Smooth muscle cell (in vitro differentiated cells): ENCODE measurements at regions not wholly inside any gene's neighbourhood (a gene's known extent, or its start where the extent isn't known, plus 50 kb on each side); places are given as distances from the start of the nearest gene placed in this dataset.

Source experiments
- DNase-seq: peaks from one replicate; lab custom pipeline; 2025; ENCODE audit not compliant: unreplicated experiment; lab: John Stamatoyannopoulos, UW
- H2AFZ ChIP-seq: fragments of 200-600 bp; sonication (generic); 2 replicates; pipeline ENCODE4 v1.6.0; 2016; ENCODE audit warnings: antibody characterized with exemption, low read depth, mild to moderate bottlenecking
- H3F3A ChIP-seq: fragments of 200-600 bp; sonication (generic); 2 replicates; pipeline ENCODE4 v1.6.0; 2017; ENCODE audit warnings: antibody characterized with exemption, low read depth
- H3K27ac ChIP-seq: fragments of 200-600 bp; sonication (generic); 2 replicates; pipeline ENCODE4 v1.5.1; 2016; ENCODE audit warnings: low read depth, mild to moderate bottlenecking
- H3K27me3 ChIP-seq: fragments of 200-600 bp; sonication (generic); 2 replicates; pipeline ENCODE4 v1.6.1; 2016; ENCODE audit warnings: low read depth, mild to moderate bottlenecking
- H3K36me3 ChIP-seq: fragments of 200-600 bp; sonication (generic); 2 replicates; pipeline ENCODE4 v1.5.1; 2016; ENCODE audit warnings: low read depth
- H3K4me1 ChIP-seq: fragments of 200-600 bp; sonication (generic); 2 replicates; pipeline ENCODE4 v1.5.1; 2016; ENCODE audit warnings: low read depth
- H3K4me2 ChIP-seq: fragments of 200-600 bp; sonication (generic); 2 replicates; pipeline ENCODE4 v1.6.0; 2016; ENCODE audit warnings: mild to moderate bottlenecking
- H3K4me3 ChIP-seq: fragments of 200-600 bp; sonication (generic); 2 replicates; pipeline ENCODE4 v1.5.1; 2016; ENCODE audit warnings: mild to moderate bottlenecking
- H3K79me2 ChIP-seq: fragments of 200-600 bp; sonication (generic); 2 replicates; pipeline ENCODE4 v1.6.0; 2016; ENCODE audit warnings: low read depth, mild to moderate bottlenecking
- H3K9ac ChIP-seq: fragments of 200-600 bp; sonication (generic); 2 replicates; pipeline ENCODE4 v1.6.0; 2016; ENCODE audit warnings: low read depth
- H3K9me3 ChIP-seq: fragments of 200-600 bp; sonication (generic); replicated peaks from 2 replicates; pipeline ENCODE4 v1.5.1; 2016; ENCODE audit warnings: low read depth
- H4K20me1 ChIP-seq: fragments of 200-600 bp; sonication (generic); 2 replicates; pipeline ENCODE4 v1.6.0; 2016; ENCODE audit warnings: low read depth
- WGBS: methylation state at CpG from one replicate; pipeline ENCODE4 v1.1.7; 2016; ENCODE audit warnings: low lambda C conversion rate; 5-methylcytosine and 5-hydroxymethylcytosine counted together
- TF ChIP-seq, protein P1 (sequence below): fragments of 200-600 bp; sonication (generic); IDR thresholded peaks from 2 replicates; pipeline ENCODE4 v1.5.1; 2017; ENCODE audit warnings: borderline replicate concordance, mild to moderate bottlenecking, antibody characterized with exemption; ENCODE audit not compliant: insufficient read depth, poor library complexity, severe bottlenecking

DNA sequence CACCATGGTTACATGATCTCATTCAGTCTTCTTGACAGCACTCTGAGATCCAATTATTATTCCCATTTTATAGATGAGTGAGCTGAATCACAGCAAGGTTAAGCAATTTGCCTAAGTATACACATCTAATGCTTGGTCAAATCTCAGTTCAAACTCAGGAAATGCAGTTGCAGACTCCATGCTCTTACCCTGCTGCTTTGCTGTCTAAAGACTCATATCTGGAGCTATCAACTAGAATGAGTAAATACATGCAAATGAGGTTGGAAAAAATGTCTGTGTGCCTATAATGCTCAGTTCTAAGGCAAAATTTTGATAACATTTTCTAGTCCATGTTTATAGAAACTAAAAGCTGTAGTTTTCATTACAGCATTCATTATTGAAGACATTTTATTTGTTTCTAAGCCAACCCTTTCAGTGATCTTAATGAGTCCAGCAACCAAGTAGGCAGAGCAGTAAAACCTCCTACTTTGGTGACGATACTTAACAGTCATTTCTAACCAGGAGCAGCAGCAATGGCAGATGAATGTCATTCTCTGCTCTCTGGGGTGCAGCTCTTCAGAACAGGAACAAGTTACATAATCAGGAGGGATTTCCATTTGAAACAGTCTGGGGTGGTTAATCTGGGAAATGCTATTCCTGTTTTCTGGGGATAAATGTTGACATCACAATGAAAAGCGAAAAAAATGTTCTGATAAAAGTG, 396.8 kb upstream of the UBE2E3 start:
- Histone ChIP-seq H3K9me3 (no peaks in the 10 kb centered on the region), H3K36me3 (no peaks in the 10 kb centered on the region), H3K4me2 (no peak overlapping the region), H3K79me2 (no peaks in the 10 kb centered on the region), H3K4me1 (no peaks in the 10 kb centered on the region), H2AFZ (peak overlapping the region; percentile 9), H3K27ac (no peak overlapping the region), H3F3A (no peaks in the 10 kb centered on the region), H3K9ac (no peak overlapping the region), H3K4me3 (no peak overlapping the region), H3K27me3 (no peaks in the 10 kb centered on the region), H4K20me1 (no peaks in the 10 kb centered on the region)
- TF ChIP-seq, protein P1, sequence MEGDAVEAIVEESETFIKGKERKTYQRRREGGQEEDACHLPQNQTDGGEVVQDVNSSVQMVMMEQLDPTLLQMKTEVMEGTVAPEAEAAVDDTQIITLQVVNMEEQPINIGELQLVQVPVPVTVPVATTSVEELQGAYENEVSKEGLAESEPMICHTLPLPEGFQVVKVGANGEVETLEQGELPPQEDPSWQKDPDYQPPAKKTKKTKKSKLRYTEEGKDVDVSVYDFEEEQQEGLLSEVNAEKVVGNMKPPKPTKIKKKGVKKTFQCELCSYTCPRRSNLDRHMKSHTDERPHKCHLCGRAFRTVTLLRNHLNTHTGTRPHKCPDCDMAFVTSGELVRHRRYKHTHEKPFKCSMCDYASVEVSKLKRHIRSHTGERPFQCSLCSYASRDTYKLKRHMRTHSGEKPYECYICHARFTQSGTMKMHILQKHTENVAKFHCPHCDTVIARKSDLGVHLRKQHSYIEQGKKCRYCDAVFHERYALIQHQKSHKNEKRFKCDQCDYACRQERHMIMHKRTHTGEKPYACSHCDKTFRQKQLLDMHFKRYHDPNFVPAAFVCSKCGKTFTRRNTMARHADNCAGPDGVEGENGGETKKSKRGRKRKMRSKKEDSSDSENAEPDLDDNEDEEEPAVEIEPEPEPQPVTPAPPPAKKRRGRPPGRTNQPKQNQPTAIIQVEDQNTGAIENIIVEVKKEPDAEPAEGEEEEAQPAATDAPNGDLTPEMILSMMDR: no peak
- WGBS: 60% methylated on average over 2 of the region's 2 CpGs
- no peak for DNase-seq

GRCh38 chr2:180579388-180579787, 401.0 kb upstream of the UBE2E3 start:
- TF ChIP-seq, protein P1: no peak
- Histone ChIP-seq H3K27ac (no peak overlapping the region), H3K9ac (no peak overlapping the region), H3K4me2 (no peak overlapping the region), H3K36me3 (no peaks in the 10 kb centered on the region), H2AFZ (no peak overlapping the region), H3F3A (no peaks in the 10 kb centered on the region), H3K4me1 (no peaks in the 10 kb centered on the region), H4K20me1 (no peaks in the 10 kb centered on the region), H3K27me3 (no peaks in the 10 kb centered on the region), H3K4me3 (no peak overlapping the region), H3K79me2 (no peaks in the 10 kb centered on the region), H3K9me3 (no peaks in the 10 kb centered on the region)
- WGBS: 52% methylated on average over 2 of the region's 2 CpGs
- no peak for DNase-seq

- Histone ChIP-seq H3K4me3 (no peak overlapping the region), H3K9ac (no peak overlapping the region), H3K79me2 (no peaks in the 10 kb centered on the region), H3F3A (no peaks in the 10 kb centered on the region), H2AFZ (no peak overlapping the region), H3K27me3 (no peaks in the 10 kb centered on the region), H3K27ac (peak overlapping the region; percentile 20), H3K4me1 (no peaks in the 10 kb centered on the region), H3K36me3 (no peaks in the 10 kb centered on the region), H3K9me3 (no peaks in the 10 kb centered on the region), H3K4me2 (no peak overlapping the region), H4K20me1 (no peaks in the 10 kb centered on the region)
- WGBS: 72% methylated on average over 1 of the region's 1 CpG
- TF ChIP-seq, protein P1: no peak
- no peak for DNase-seq
These were observed 402.0 kb upstream of the UBE2E3 start for GRCh38 chr2:180578441-180578840.

GRCh38 chr2:180577567-180577966, 402.8 kb upstream of the UBE2E3 start:
- H3K9me3 ChIP-seq: no peaks in the 10 kb centered on the region
- no peaks in the 10 kb centered on the region for H4K20me1 ChIP-seq
- no peaks in the 10 kb centered on the region for H3F3A ChIP-seq
- peak overlapping the region; percentile 9 for H3K27ac ChIP-seq
- TF ChIP-seq, protein P1: no peak
- H3K79me2 ChIP-seq: no peaks in the 10 kb centered on the region
- no peak overlapping the region for H3K4me2 ChIP-seq
- H3K27me3 ChIP-seq: no peaks in the 10 kb centered on the region
- WGBS: 75% methylated on average over 3 of the region's 3 CpGs
- no peak overlapping the region for H3K4me3 ChIP-seq
- H2AFZ ChIP-seq: no peak overlapping the region
- no peak overlapping the region for H3K9ac ChIP-seq
- DNase-seq: no peak
- H3K36me3 ChIP-seq: no peaks in the 10 kb centered on the region
- no peaks in the 10 kb centered on the region for H3K4me1 ChIP-seq
